Vagina (tissue), 2 donors: ENCODE measurements at regions not wholly inside any gene's neighbourhood (a gene's known extent, or its start where the extent isn't known, plus 50 kb on each side); places are given as distances from the start of the nearest gene placed in this dataset.

Experiments used
- CTCF ChIP-seq, 3 experiments: fragments of 450-650 bp in 2 of 3; fragments of 200-600 bp in 1 of 3; sonication (generic) in 1 of 3; IDR thresholded peaks; one replicate each; pipeline ENCODE4 v1.5.1; 2017 to 2019; ENCODE audit warnings: antibody characterized with exemption in 3 of 3, mild to moderate bottlenecking in 2 of 3, moderate library complexity in 2 of 3
- POLR2A ChIP-seq, 2 donors: fragments of 450-650 bp; IDR thresholded peaks; one replicate each; pipeline ENCODE4 v1.6.1; 2017; ENCODE audit warnings: antibody characterized with exemption in 2 of 2, mild to moderate bottlenecking in 2 of 2, moderate library complexity in 2 of 2

GRCh38 chr2:195308163-195308562, 348.9 kb upstream of the SLC39A10 start:
- no peak for TF ChIP-seq CTCF (IDR thresholded peaks at IDR 0.05)
- TF ChIP-seq POLR2A (IDR thresholded peaks at IDR 0.05): no peak
